HepG2 (cell line): ENCODE measurements at regions not wholly inside any gene's neighbourhood (a gene's known extent, or its start where the extent isn't known, plus 50 kb on each side); places are given as distances from the start of the nearest gene placed in this dataset.

Experiments
- ATAC-seq: fragments of 200-7000 bp; cut with Tn5 transposase; 3 replicates; pipeline ENCODE4 v1.9.1; 2020; ENCODE audit warnings: mild to moderate bottlenecking, moderate library complexity
- BruUV-seq: library from RNA; stranded (reverse); fragments of 400-500 nt; replicated peaks from 2 replicates; lab custom pipeline; 2021; lab: Mats Ljungman, UMichigan
- CTCF ChIA-PET: fragments of 300-600 bp; formaldehyde crosslinking; extraction: SDS; loops from one replicate; lab custom pipeline; 2021; ENCODE audit warnings: low total read pairs, inconsistent platforms, low intra/inter-chr PET ratio; lab: Yijun Ruan, JAX
- POLR2A ChIA-PET: fragments of 350-600 bp; sonication (Branson Sonifier 250); formaldehyde crosslinking; loops from one replicate; lab custom pipeline; 2020; ENCODE audit warnings: antibody characterized with exemption, inconsistent platforms; lab: Yijun Ruan, JAX
- DNase-seq: peaks from one replicate; pipeline ENCODE4 v3.0.0-alpha.2; 2015; ENCODE audit warnings: low spot score
- FAIRE-seq: peaks from 3 replicates; lab custom pipeline; 2011; peaks lifted over from hg19 to GRCh38; lab: Jason Lieb, UNC
- H2AFZ ChIP-seq: one replicate; pipeline ENCODE4 v1.6.1; 2011; ENCODE audit warnings: low read length, inconsistent platforms
- H3K27ac ChIP-seq: fragments of 300-600 bp; 3 replicates; pipeline ENCODE4 v1.8.0; 2011; ENCODE audit warnings: mixed run types, mild to moderate bottlenecking, mixed read lengths, low read length, inconsistent platforms; ENCODE audit not compliant: insufficient read depth; ENCODE audit errors: extremely low read length
- H3K27me3 ChIP-seq, 2 experiments: fragments of 200-600 bp in 1 of 2; 2 replicates in 1 of 2; 3 replicates in 1 of 2; pipeline versions ENCODE4 v1.6.0 to v1.8.0; 2011; ENCODE audit warnings: low read length in 2 of 2, mild to moderate bottlenecking in 2 of 2, moderate library complexity in 2 of 2, inconsistent platforms in 1 of 2; ENCODE audit not compliant: insufficient read depth in 2 of 2, control insufficient read depth in 1 of 2
- H3K36me3 ChIP-seq, 2 experiments: fragments of 200-600 bp in 1 of 2; replicated peaks in 1 of 2; 2 replicates in 1 of 2; 3 replicates in 1 of 2; pipeline versions ENCODE4 v1.5.1 to v1.8.0; 2011; ENCODE audit warnings: low read length in 2 of 2, inconsistent platforms in 1 of 2; ENCODE audit not compliant: insufficient read depth in 2 of 2, control insufficient read depth in 1 of 2
- H3K4me1 ChIP-seq: 2 replicates; pipeline ENCODE4 v1.5.1; 2012; ENCODE audit warnings: low read length, inconsistent platforms; ENCODE audit not compliant: insufficient read depth
- H3K4me2 ChIP-seq: 2 replicates; pipeline ENCODE4 v1.6.0; 2011; ENCODE audit warnings: low read depth, low read length, inconsistent platforms
- H3K4me3 ChIP-seq, 3 experiments: fragments of 200-600 bp in 1 of 3; sonication (generic), shearing (Covaris generic) in 1 of 3; replicated peaks in 1 of 3; 2 replicates each; pipeline ENCODE4 v1.5.1; 2011 to 2016; ENCODE audit warnings: low read length in 3 of 3, inconsistent platforms in 2 of 3, low read depth in 2 of 3, mild to moderate bottlenecking in 2 of 3, control low read depth in 1 of 3, mixed read lengths in 1 of 3; ENCODE audit not compliant: insufficient read depth in 1 of 3
- H3K79me2 ChIP-seq: one replicate; pipeline ENCODE4 v1.6.1; 2011; ENCODE audit warnings: low read length, inconsistent platforms; ENCODE audit not compliant: insufficient read depth
- H3K9ac ChIP-seq: 2 replicates; pipeline ENCODE4 v1.6.0; 2011; ENCODE audit warnings: mild to moderate bottlenecking, low read depth, low read length, inconsistent platforms; ENCODE audit not compliant: insufficient read depth
- H3K9me3 ChIP-seq: 2 replicates; pipeline ENCODE4 v1.5.1; 2012; ENCODE audit warnings: mild to moderate bottlenecking, low read length
- H4K20me1 ChIP-seq: 2 replicates; pipeline ENCODE4 v1.6.0; 2011; ENCODE audit warnings: inconsistent platforms, mild to moderate bottlenecking, low read length, moderate library complexity; ENCODE audit not compliant: insufficient read depth
- GTF2F1 ChIP-seq: fragments of 150-350 bp; IDR thresholded peaks from 2 replicates; pipeline ENCODE4 v1.6.1; 2014; ENCODE audit warnings: low read length
- IKZF1 ChIP-seq: fragments of 450-650 bp; IDR thresholded peaks from 2 replicates; pipeline ENCODE4 v1.7.1; 2016
- SALL2 ChIP-seq: sonication (generic); formaldehyde crosslinking; IDR thresholded peaks from 2 replicates; pipeline ENCODE4 v1.8.1; 2023; ENCODE audit warnings: mild to moderate bottlenecking, missing genetic modification reagents, inconsistent platforms
- SMAD3 ChIP-seq: sonication (generic); formaldehyde crosslinking; IDR thresholded peaks from 2 replicates; pipeline ENCODE4 v1.4.0; 2020; ENCODE audit warnings: missing genetic modification reagents
- WGBS: methylation state at CpG from one replicate; pipeline ENCODE4 v1.1.6; 2017; ENCODE audit warnings: low lambda C conversion rate; 5-methylcytosine and 5-hydroxymethylcytosine counted together
- in situ Hi-C: cut with HindIII; loops from 2 replicates; pipeline ENCODE4 v1.10.0; 2017; ENCODE audit warnings: low pct_unique_long_range_greater_than_20kb; ENCODE audit not compliant: extremely low pct_ligation_motif_present
- intact Hi-C: fragments of 100-400 bp; cut with micrococcal nuclease; formaldehyde crosslinking; loops from one replicate; pipeline ENCODE4 v1.10.0; 2022; ENCODE audit not compliant: unreplicated experiment

DNA sequence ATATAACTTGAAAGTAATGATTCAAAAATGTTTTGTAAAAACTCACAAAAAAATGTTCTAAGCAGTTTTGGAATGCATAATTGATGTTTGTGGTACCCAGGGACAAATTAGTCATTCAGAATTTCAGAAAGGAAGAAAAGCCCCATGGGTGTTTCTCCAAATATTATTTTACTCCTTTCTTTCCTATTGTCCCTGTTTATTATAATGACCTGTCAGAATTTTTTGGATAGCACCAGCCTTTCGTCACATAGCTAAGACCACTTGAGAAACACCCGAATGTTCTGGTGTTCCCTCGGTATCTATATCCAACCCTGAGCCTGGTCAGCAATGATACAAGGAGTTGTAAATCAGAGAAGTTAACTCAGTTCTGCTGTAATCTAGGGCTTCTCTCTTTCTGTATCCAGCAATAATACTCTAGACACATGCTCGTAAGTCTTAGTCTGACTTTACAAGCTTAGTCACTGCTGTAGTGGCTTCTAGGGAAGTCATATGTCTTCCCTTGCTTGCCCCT is 64.8 kb upstream of the MEOX2 start:
- Histone ChIP-seq H2AFZ (no peak overlapping the region), H3K27ac (no peak overlapping the region)
- no peak for TF ChIP-seq SMAD3 (CRISPR knock-in tag)
- TF ChIP-seq, all 625 proteins: peak for 0
- Histone ChIP-seq H3K79me2 (no peaks in the 10 kb centered on the region), H4K20me1 (no peaks in the 10 kb centered on the region), H3K4me3 (no peak overlapping the region), H3K4me2 (no peak overlapping the region), H3K4me1 (no peaks in the 10 kb centered on the region), H3K9me3 (peaks cover 48% of the 10 kb centered on the region), H3K36me3 (no peaks in the 10 kb centered on the region), H3K9ac (no peak overlapping the region), H3K27me3 (no peaks in the 10 kb centered on the region)
- BruUV-seq = no TSS peak
- ChIA-PET CTCF (no interaction called here), POLR2A (no interaction called here)
- DNase-seq (no peak), ATAC-seq (no peak), FAIRE-seq (no peak)
- 41% methylated on average over 4 of the region's 4 CpGs for WGBS
- intact Hi-C loops = no loop called here
- in situ Hi-C loops = no loop called here

- H3K9me3 ChIP-seq = peaks cover 43% of the 10 kb centered on the region
- ChIA-PET POLR2A (no interaction called here), CTCF (no interaction called here)
- H3K4me1 ChIP-seq = no peaks in the 10 kb centered on the region
- WGBS = 6% methylated on average over 3 of the region's 3 CpGs
- H2AFZ ChIP-seq = no peak overlapping the region
- FAIRE-seq (no peak), DNase-seq (no peak), ATAC-seq (no peak)
- H3K4me2 ChIP-seq = no peak overlapping the region
- no peak overlapping the region for H3K9ac ChIP-seq
- in situ Hi-C loops = no loop called here
- no peaks in the 10 kb centered on the region for H3K79me2 ChIP-seq
- TF ChIP-seq GTF2F1 (no peak), SALL2 (CRISPR knock-in tag) (no peak), IKZF1 (no peak)
- no peak overlapping the region for H3K4me3 ChIP-seq
- H3K36me3 ChIP-seq = no peaks in the 10 kb centered on the region
- BruUV-seq = no TSS peak
- H4K20me1 ChIP-seq = no peaks in the 10 kb centered on the region
- H3K27ac ChIP-seq = no peak overlapping the region
- H3K27me3 ChIP-seq = no peaks in the 10 kb centered on the region
- intact Hi-C loops = no loop called here
Measured at GRCh38 chr7:15750727-15751126, 64.2 kb upstream of the MEOX2 start.
